HEK293T (cell line): ENCODE measurements at regions not wholly inside any gene's neighbourhood (a gene's known extent, or its start where the extent isn't known, plus 50 kb on each side); places are given as distances from the start of the nearest gene placed in this dataset.
"Not testable (repeated sequence)": the region's sequence is repeated elsewhere in the genome, so short reads cannot be mapped to it uniquely, and the experiment has no call there.

ENCODE experiments used
- CTCF ChIA-PET: fragments of 350-600 bp; formaldehyde crosslinking; extraction: SDS; loops from one replicate; lab custom pipeline; 2021; ENCODE audit warnings: antibody characterized with exemption, inconsistent platforms; lab: Yijun Ruan, JAX
- POLR2A ChIA-PET: fragments of 350-600 bp; formaldehyde crosslinking; extraction: SDS; loops from one replicate; lab custom pipeline; 2020; ENCODE audit warnings: antibody characterized with exemption, inconsistent platforms; lab: Yijun Ruan, JAX
- DNase-seq: peaks from one replicate; pipeline ENCODE4 v3.0.0; 2012; ENCODE audit warnings: mixed read lengths; ENCODE audit errors: extremely low spot score
- ARNT ChIP-seq: fragments of 450-650 bp; IDR thresholded peaks from 2 replicates; pipeline ENCODE4 v1.6.1; 2017; ENCODE audit warnings: mild to moderate bottlenecking
- BHLHE40 ChIP-seq: fragments of 450-650 bp; IDR thresholded peaks from 2 replicates; pipeline ENCODE4 v1.6.1; 2016; ENCODE audit warnings: mild to moderate bottlenecking, moderate library complexity, borderline replicate concordance
- CTBP1 ChIP-seq: fragments of 450-650 bp; IDR thresholded peaks from 2 replicates; pipeline ENCODE4 v1.6.1; 2016; ENCODE audit warnings: borderline replicate concordance
- ELF4 ChIP-seq: fragments of 450-650 bp; IDR thresholded peaks from 2 replicates; pipeline ENCODE4 v1.6.1; 2017; ENCODE audit warnings: antibody characterized with exemption
- FOXA1 ChIP-seq: fragments of 450-650 bp; IDR thresholded peaks from 2 replicates; pipeline ENCODE4 v1.6.1; 2016; ENCODE audit warnings: mild to moderate bottlenecking
- FOXK2 ChIP-seq: fragments of 450-650 bp; IDR thresholded peaks from 2 replicates; pipeline ENCODE4 v1.6.1; 2016; ENCODE audit warnings: mild to moderate bottlenecking
- FOXM1 ChIP-seq: fragments of 450-650 bp; IDR thresholded peaks from 2 replicates; pipeline ENCODE4 v1.6.1; 2017; ENCODE audit warnings: mild to moderate bottlenecking, borderline replicate concordance
- HDGF ChIP-seq: fragments of 450-650 bp; IDR thresholded peaks from 2 replicates; pipeline ENCODE4 v1.6.1; 2017; ENCODE audit warnings: antibody characterized with exemption, borderline replicate concordance
- L3MBTL2 ChIP-seq: fragments of 450-650 bp; conservative IDR thresholded peaks from 2 replicates; pipeline ENCODE4 v1.6.1; 2016; ENCODE audit warnings: mild to moderate bottlenecking
- LEF1 ChIP-seq: fragments of 450-650 bp; IDR thresholded peaks from 2 replicates; pipeline ENCODE4 v1.6.1; 2017; ENCODE audit warnings: mild to moderate bottlenecking, borderline replicate concordance
- NFRKB ChIP-seq: fragments of 450-650 bp; IDR thresholded peaks from 2 replicates; pipeline ENCODE4 v1.6.1; 2016; ENCODE audit warnings: mild to moderate bottlenecking, moderate library complexity
- PKNOX1 ChIP-seq: fragments of 450-650 bp; IDR thresholded peaks from 2 replicates; pipeline ENCODE4 v1.6.1; 2016
- SP1 ChIP-seq: fragments of 450-650 bp; IDR thresholded peaks from 2 replicates; pipeline ENCODE4 v1.6.1; 2017
- SUZ12 ChIP-seq: fragments of 450-650 bp; IDR thresholded peaks from 2 replicates; pipeline ENCODE4 v1.6.1; 2016; ENCODE audit warnings: mild to moderate bottlenecking
- TARDBP ChIP-seq: fragments of 450-650 bp; IDR thresholded peaks from 2 replicates; pipeline ENCODE4 v1.6.1; 2016
- ZNF384 ChIP-seq: fragments of 450-650 bp; IDR thresholded peaks from 2 replicates; pipeline ENCODE4 v1.6.1; 2016

- ChIA-PET POLR2A (no interaction called here), CTCF (no interaction called here)
- DNase-seq = no peak
- no peak for TF ChIP-seq ARNT
- TF ChIP-seq LEF1 = no peak
- no peak for TF ChIP-seq SP1
- no peak for TF ChIP-seq FOXA1
- no peak for TF ChIP-seq CTBP1
- TF ChIP-seq ELF4 = no peak
- no peak for TF ChIP-seq FOXM1
- no peak for TF ChIP-seq PKNOX1
Observed at GRCh38 chr19:20313894-20314293, 146.9 kb downstream of the ZNF486 start.

- POLR2A ChIA-PET = no interaction called here
- TF ChIP-seq ARNT = no peak
- no peak for TF ChIP-seq FOXA1
Observed at GRCh38 chr19:20307127-20307526, 140.1 kb downstream of the ZNF486 start.

GRCh38 chr19:20296314-20296713 is 129.3 kb downstream of the ZNF486 start:
- DNase-seq, POLR2A ChIA-PET, CTCF ChIA-PET: not testable (repeated sequence)

More at GRCh38 chr19:20307127-20307526, 140.1 kb downstream of the ZNF486 start:
- CTCF ChIA-PET = no interaction called here
- DNase-seq = no peak

- POLR2A ChIA-PET = no interaction called here
- TF ChIP-seq ELF4 = no peak
- no peak for TF ChIP-seq HDGF
- DNase-seq = no peak
- CTCF ChIA-PET = no interaction called here
Observed at GRCh38 chr19:20294181-20294580, 127.2 kb downstream of the ZNF486 start.

- DNase-seq, POLR2A ChIA-PET, CTCF ChIA-PET: not testable (repeated sequence)
Observed at GRCh38 chr19:20292520-20292919, 125.5 kb downstream of the ZNF486 start.

GRCh38 chr19:20289186-20289585 is 122.2 kb downstream of the ZNF486 start:
- CTCF ChIA-PET = no interaction called here
- POLR2A ChIA-PET = no interaction called here
- no peak for DNase-seq
- TF ChIP-seq SP1 (no peak), FOXM1 (no peak), TARDBP (no peak), FOXA1 (no peak), ELF4 (no peak), HDGF (no peak), CTBP1 (no peak), NFRKB (no peak), LEF1 (no peak), ZNF384 (no peak), SUZ12 (no peak), ARNT (no peak), PKNOX1 (no peak), BHLHE40 (no peak), FOXK2 (no peak)

GRCh38 chr19:20287070-20287469 is 120.1 kb downstream of the ZNF486 start:
- CTCF ChIA-PET = no interaction called here
- POLR2A ChIA-PET = no interaction called here

GRCh38 chr19:20285876-20286275 is 118.9 kb downstream of the ZNF486 start:
- CTCF ChIA-PET, POLR2A ChIA-PET, DNase-seq: not testable (repeated sequence)

More at GRCh38 chr19:20287070-20287469, 120.1 kb downstream of the ZNF486 start:
- TF ChIP-seq CTBP1 = no peak
- TF ChIP-seq TARDBP = no peak
- TF ChIP-seq ELF4 = no peak
- no peak for TF ChIP-seq ZNF384
- no peak for DNase-seq

- POLR2A ChIA-PET = no interaction called here
- CTCF ChIA-PET = no interaction called here
- TF ChIP-seq L3MBTL2 = no peak
- no peak for TF ChIP-seq TARDBP
- no peak for TF ChIP-seq SUZ12
- TF ChIP-seq ARNT = no peak
- TF ChIP-seq BHLHE40 = no peak
- TF ChIP-seq ELF4 = no peak
- TF ChIP-seq FOXM1 = no peak
- no peak for TF ChIP-seq CTBP1
- no peak for TF ChIP-seq ZNF384
- TF ChIP-seq FOXA1 = no peak
- TF ChIP-seq NFRKB = no peak
- no peak for TF ChIP-seq PKNOX1
- TF ChIP-seq LEF1 = no peak
- TF ChIP-seq SP1 = no peak
- TF ChIP-seq HDGF = no peak
- TF ChIP-seq FOXK2 = no peak
- DNase-seq = no peak
Observed at GRCh38 chr19:20279516-20279915, 112.5 kb downstream of the ZNF486 start.
